DMS53 treated with DMSO at 0.1 percent for 48 hours (cell line): ENCODE measurements at regions not wholly inside any gene's neighbourhood (a gene's known extent, or its start where the extent isn't known, plus 50 kb on each side); places are given as distances from the start of the nearest gene placed in this dataset.
A peak's percentile ranks its signal among the peaks of the same experiment; 100 is the strongest.
"Not testable (repeated sequence)": the region's sequence is repeated elsewhere in the genome, so short reads cannot be mapped to it uniquely, and the experiment has no call there.

Experiments
- DNase-seq: peaks from one replicate; lab custom pipeline; 2025; ENCODE audit not compliant: unreplicated experiment; lab: John Stamatoyannopoulos, UW

- peak; percentile 50 for DNase-seq
Observed at GRCh38 chr10:65394502-65395297, 1531.1 kb upstream of the LRRTM3 start.

GRCh38 chr10:65395631-65396030, 1530.2 kb upstream of the LRRTM3 start:
- DNase-seq, result no peak

GRCh38 chr10:65396997-65397396, 1528.8 kb upstream of the LRRTM3 start:
- DNase-seq, result no peak

- DNase-seq, result no peak
Observed at GRCh38 chr10:65408401-65408800, 1517.4 kb upstream of the LRRTM3 start.

- DNase-seq, result no peak
Observed at GRCh38 chr10:65413001-65413400, 1512.8 kb upstream of the LRRTM3 start.

- no peak for DNase-seq
Observed at GRCh38 chr10:65415318-65415717, 1510.5 kb upstream of the LRRTM3 start.

- DNase-seq, result no peak
Observed at GRCh38 chr10:65416094-65416493, 1509.7 kb upstream of the LRRTM3 start.

- DNase-seq, result peak; percentile 43
Observed at GRCh38 chr10:65419629-65420028, 1506.2 kb upstream of the LRRTM3 start.

- no peak for DNase-seq
Observed at GRCh38 chr10:65423043-65423442, 1502.8 kb upstream of the LRRTM3 start.

GRCh38 chr10:65429381-65429780, 1496.5 kb upstream of the LRRTM3 start:
- not testable (repeated sequence) for DNase-seq

GRCh38 chr10:65430979-65431378, 1494.9 kb upstream of the LRRTM3 start:
- no peak for DNase-seq

GRCh38 chr10:65470986-65471385, 1454.8 kb upstream of the LRRTM3 start:
- DNase-seq, result no peak

- no peak for DNase-seq
Observed at GRCh38 chr10:65482848-65483247, 1443.0 kb upstream of the LRRTM3 start.

- no peak for DNase-seq
Observed at GRCh38 chr10:65491799-65492198, 1434.0 kb upstream of the LRRTM3 start.

- no peak for DNase-seq
Observed at GRCh38 chr10:65496541-65496940, 1429.3 kb upstream of the LRRTM3 start.

- no peak for DNase-seq
Observed at GRCh38 chr10:65497837-65498236, 1428.0 kb upstream of the LRRTM3 start.

- DNase-seq, result no peak
Observed at GRCh38 chr10:65500716-65501115, 1425.1 kb upstream of the LRRTM3 start.

GRCh38 chr10:65501259-65501658, 1424.6 kb upstream of the LRRTM3 start:
- DNase-seq, result peak; percentile 93

GRCh38 chr10:65518379-65518778, 1407.5 kb upstream of the LRRTM3 start:
- DNase-seq, result no peak

- no peak for DNase-seq
Observed at GRCh38 chr10:65528986-65529385, 1396.8 kb upstream of the LRRTM3 start.

- no peak for DNase-seq
Observed at GRCh38 chr10:65531545-65531944, 1394.3 kb upstream of the LRRTM3 start.

- DNase-seq, result no peak
Observed at GRCh38 chr10:65534771-65535170, 1391.1 kb upstream of the LRRTM3 start.

GRCh38 chr10:65544756-65545155, 1381.1 kb upstream of the LRRTM3 start:
- DNase-seq, result no peak
